Endodermal cell (in vitro differentiated cells): ENCODE measurements at regions not wholly inside any gene's neighbourhood (a gene's known extent, or its start where the extent isn't known, plus 50 kb on each side); places are given as distances from the start of the nearest gene placed in this dataset.

Experiments
- DNase-seq: peaks from one replicate; pipeline ENCODE4 v3.0.0-alpha.2; 2017
- H3K27ac ChIP-seq: 2 replicates; pipeline ENCODE4 v1.5.1; 2013; ENCODE audit warnings: mild to moderate bottlenecking, low read depth, low read length, moderate library complexity
- H3K27me3 ChIP-seq: 2 replicates; pipeline ENCODE4 v1.6.1; 2013; ENCODE audit warnings: mild to moderate bottlenecking, low read length, moderate library complexity; ENCODE audit not compliant: insufficient read depth, control insufficient read depth, poor library complexity, severe bottlenecking
- H3K36me3 ChIP-seq: 2 replicates; pipeline ENCODE4 v1.7.0; 2013; ENCODE audit warnings: mild to moderate bottlenecking, low read length, moderate library complexity; ENCODE audit not compliant: control insufficient read depth, insufficient read depth
- H3K4me1 ChIP-seq: one replicate; pipeline ENCODE4 v1.7.0; 2013; ENCODE audit warnings: low read length; ENCODE audit not compliant: control insufficient read depth, insufficient read depth
- H3K4me3 ChIP-seq: 2 replicates; pipeline ENCODE4 v1.5.1; 2013; ENCODE audit warnings: mild to moderate bottlenecking, low read length, moderate library complexity
- H3K9ac ChIP-seq: 2 replicates; pipeline ENCODE4 v1.6.1; 2013; ENCODE audit warnings: mild to moderate bottlenecking, low read length, moderate library complexity; ENCODE audit not compliant: poor library complexity, severe bottlenecking; ENCODE audit errors: extremely low read depth
- H3K9me3 ChIP-seq: 2 replicates; pipeline ENCODE4 v1.6.1; 2013; ENCODE audit warnings: mild to moderate bottlenecking, low read length, moderate library complexity; ENCODE audit not compliant: control insufficient read depth
- H3K27ac Mint-ChIP-seq: 2 replicates; pipeline ENCODE4 v1.8.0; 2020; ENCODE audit warnings: mixed read lengths
- H3K27me3 Mint-ChIP-seq: 2 replicates; pipeline ENCODE4 v1.8.0; 2021; ENCODE audit warnings: mild to moderate bottlenecking, mixed read lengths; ENCODE audit not compliant: insufficient read depth
- H3K36me3 Mint-ChIP-seq: 2 replicates; pipeline ENCODE4 v1.8.0; 2020; ENCODE audit warnings: low read depth, mixed read lengths
- H3K4me1 Mint-ChIP-seq: 2 replicates; pipeline ENCODE4 v1.8.0; 2020; ENCODE audit warnings: mixed read lengths
- H3K4me3 Mint-ChIP-seq: 2 replicates; pipeline ENCODE4 v1.8.0; 2020; ENCODE audit warnings: mild to moderate bottlenecking, moderate library complexity, mixed read lengths
- H3K9me3 Mint-ChIP-seq: 2 replicates; pipeline ENCODE4 v1.8.0; 2020; ENCODE audit warnings: mild to moderate bottlenecking, mixed read lengths
- WGBS, 2 experiments: methylation state at CpG; one replicate each; pipeline versions ENCODE4 v1.1.5 to v1.1.7; 2013; ENCODE audit warnings: missing lambda C conversion rate in 2 of 2, mixed read lengths in 1 of 2; ENCODE audit not compliant: insufficient coverage in 1 of 2, insufficient read length in 1 of 2; 5-methylcytosine and 5-hydroxymethylcytosine counted together
- TF ChIP-seq, protein P1 (sequence below): fragments of 200-600 bp; sonication (generic); conservative IDR thresholded peaks from 2 replicates; pipeline ENCODE4 v1.5.0; 2021; ENCODE audit warnings: antibody characterized with exemption, mild to moderate bottlenecking

DNA sequence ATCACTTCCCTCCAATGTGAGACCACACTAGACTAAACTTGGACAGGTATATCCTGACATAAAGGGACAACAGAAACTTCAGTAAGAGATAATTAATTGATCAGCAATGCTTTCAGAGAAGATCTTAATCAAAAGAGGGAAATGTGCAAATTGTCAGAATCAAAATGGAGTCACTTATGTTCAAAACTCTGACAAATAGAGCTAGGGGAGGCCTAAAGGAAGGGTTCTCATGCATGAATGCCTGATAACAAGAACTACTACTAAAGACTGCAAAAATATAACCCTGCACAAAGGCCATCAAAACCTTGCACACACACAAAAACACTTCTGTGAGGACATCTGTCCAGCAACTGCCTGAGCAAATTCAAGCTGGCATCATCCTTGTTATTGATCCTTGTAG is 637.5 kb upstream of the INTU start:
- H3K9ac ChIP-seq, result no peak overlapping the region
- H3K27ac ChIP-seq, result no peak overlapping the region
- no peak overlapping the region for H3K4me3 ChIP-seq
- no peaks in the 10 kb centered on the region for H3K4me1 ChIP-seq
- Mint-ChIP-seq H3K36me3 (no peaks in the 10 kb centered on the region), H3K27ac (no peak overlapping the region), H3K27me3 (no peaks in the 10 kb centered on the region), H3K4me1 (no peaks in the 10 kb centered on the region), H3K4me3 (no peak overlapping the region), H3K9me3 (no peaks in the 10 kb centered on the region)
- TF ChIP-seq, protein P1, sequence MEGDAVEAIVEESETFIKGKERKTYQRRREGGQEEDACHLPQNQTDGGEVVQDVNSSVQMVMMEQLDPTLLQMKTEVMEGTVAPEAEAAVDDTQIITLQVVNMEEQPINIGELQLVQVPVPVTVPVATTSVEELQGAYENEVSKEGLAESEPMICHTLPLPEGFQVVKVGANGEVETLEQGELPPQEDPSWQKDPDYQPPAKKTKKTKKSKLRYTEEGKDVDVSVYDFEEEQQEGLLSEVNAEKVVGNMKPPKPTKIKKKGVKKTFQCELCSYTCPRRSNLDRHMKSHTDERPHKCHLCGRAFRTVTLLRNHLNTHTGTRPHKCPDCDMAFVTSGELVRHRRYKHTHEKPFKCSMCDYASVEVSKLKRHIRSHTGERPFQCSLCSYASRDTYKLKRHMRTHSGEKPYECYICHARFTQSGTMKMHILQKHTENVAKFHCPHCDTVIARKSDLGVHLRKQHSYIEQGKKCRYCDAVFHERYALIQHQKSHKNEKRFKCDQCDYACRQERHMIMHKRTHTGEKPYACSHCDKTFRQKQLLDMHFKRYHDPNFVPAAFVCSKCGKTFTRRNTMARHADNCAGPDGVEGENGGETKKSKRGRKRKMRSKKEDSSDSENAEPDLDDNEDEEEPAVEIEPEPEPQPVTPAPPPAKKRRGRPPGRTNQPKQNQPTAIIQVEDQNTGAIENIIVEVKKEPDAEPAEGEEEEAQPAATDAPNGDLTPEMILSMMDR, result no peak
- no peaks in the 10 kb centered on the region for H3K27me3 ChIP-seq
- no peaks in the 10 kb centered on the region for H3K9me3 ChIP-seq
- no peaks in the 10 kb centered on the region for H3K36me3 ChIP-seq
- DNase-seq, result no peak

DNA sequence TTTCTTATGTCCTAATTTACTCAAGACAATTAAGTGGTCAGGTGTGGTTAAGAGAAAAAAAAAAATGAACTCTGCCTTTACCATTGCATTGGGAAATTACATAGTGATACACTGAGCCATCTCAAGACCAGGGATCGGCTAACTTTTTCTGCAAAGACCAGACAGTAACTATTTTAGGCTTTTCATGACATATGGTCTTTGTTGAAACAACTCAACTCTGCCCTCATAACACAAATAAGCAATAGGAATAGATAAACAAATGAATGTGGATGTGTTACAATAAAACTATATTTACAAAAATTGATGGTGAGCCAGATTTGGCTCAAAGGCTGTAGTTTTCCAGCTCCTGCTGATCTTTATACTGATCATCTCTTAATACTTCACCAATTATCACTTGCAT is 632.6 kb upstream of the INTU start:
- H3K27me3 Mint-ChIP-seq, result no peaks in the 10 kb centered on the region
- no peaks in the 10 kb centered on the region for H3K9me3 Mint-ChIP-seq
- no peaks in the 10 kb centered on the region for H3K4me1 Mint-ChIP-seq
- no peak overlapping the region for H3K4me3 Mint-ChIP-seq
- no peak overlapping the region for H3K27ac ChIP-seq
- no peaks in the 10 kb centered on the region for H3K36me3 Mint-ChIP-seq
- WGBS, 2 experiments, result 96% methylated on average over 1 of the region's 1 CpG; no CpG with 5 or more reads in 1 of the 2 experiments
- DNase-seq, result no peak
- no peaks in the 10 kb centered on the region for H3K9me3 ChIP-seq
- H3K9ac ChIP-seq, result no peak overlapping the region
- no peak overlapping the region for H3K27ac Mint-ChIP-seq
- no peaks in the 10 kb centered on the region for H3K36me3 ChIP-seq
- H3K4me3 ChIP-seq, result no peak overlapping the region
- TF ChIP-seq, protein P1, result no peak
- no peaks in the 10 kb centered on the region for H3K4me1 ChIP-seq
- H3K27me3 ChIP-seq, result no peaks in the 10 kb centered on the region

DNA sequence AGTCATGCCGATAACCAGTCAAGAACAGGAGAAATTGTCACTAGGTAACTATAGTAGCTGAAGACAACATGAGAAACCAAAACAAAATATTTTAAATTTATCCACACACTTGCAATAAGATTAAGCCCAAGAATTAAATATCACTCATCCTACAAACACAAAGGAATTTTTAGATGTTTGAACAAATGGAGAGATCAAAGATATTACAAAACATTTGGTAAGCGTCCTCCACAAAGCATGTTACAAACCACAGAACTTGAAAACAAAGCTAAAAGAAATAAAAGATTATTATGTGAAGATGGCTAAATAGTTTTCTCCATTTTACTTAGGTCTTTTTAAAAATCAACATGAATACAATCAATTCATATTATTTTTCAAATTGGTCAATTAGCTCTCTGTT is 631.9 kb upstream of the INTU start:
- Mint-ChIP-seq H3K27me3 (no peaks in the 10 kb centered on the region), H3K9me3 (no peaks in the 10 kb centered on the region), H3K36me3 (no peaks in the 10 kb centered on the region), H3K4me3 (no peak overlapping the region), H3K4me1 (no peaks in the 10 kb centered on the region), H3K27ac (no peak overlapping the region)
- Histone ChIP-seq H3K4me3 (no peak overlapping the region), H3K27ac (no peak overlapping the region), H3K27me3 (no peaks in the 10 kb centered on the region), H3K9me3 (no peaks in the 10 kb centered on the region), H3K4me1 (no peaks in the 10 kb centered on the region), H3K36me3 (no peaks in the 10 kb centered on the region), H3K9ac (no peak overlapping the region)
- TF ChIP-seq, protein P1, result no peak
- 95% methylated on average over 1 of the region's 2 CpGs; no CpG with 5 or more reads in 1 of the 2 experiments for WGBS, 2 experiments
- DNase-seq, result no peak
